HG02885 (cell line): ENCODE measurements at regions not wholly inside any gene's neighbourhood (a gene's known extent, or its start where the extent isn't known, plus 50 kb on each side); places are given as distances from the start of the nearest gene placed in this dataset.

Source experiments
- ATAC-seq: cut with Tn5 transposase; IDR thresholded peaks from one replicate; pipeline ENCODE4 v1.9.1; 2021; ENCODE audit warnings: mild to moderate bottlenecking; ENCODE audit not compliant: unreplicated experiment, poor library complexity

GRCh38 chr22:22408731-22409696 is 99.5 kb downstream of the ZNF280B start:
- ATAC-seq, result no peak

GRCh38 chr22:22410121-22410520 is 98.4 kb downstream of the ZNF280B start:
- ATAC-seq, result no peak

GRCh38 chr22:22410677-22411076 is 97.9 kb downstream of the ZNF280B start:
- ATAC-seq, result no peak

- ATAC-seq, result no peak
Measured at GRCh38 chr22:22414266-22414665, 94.3 kb downstream of the ZNF280B start.

GRCh38 chr22:22417495-22418162 is 90.9 kb downstream of the ZNF280B start:
- no peak for ATAC-seq

- ATAC-seq, result no peak
Measured at GRCh38 chr22:22418163-22418549, 90.4 kb downstream of the ZNF280B start.

GRCh38 chr22:22418957-22419356 is 89.6 kb downstream of the ZNF280B start:
- ATAC-seq, result no peak

GRCh38 chr22:22420580-22420979 is 88.0 kb downstream of the ZNF280B start:
- ATAC-seq, result no peak

GRCh38 chr22:22421392-22421791 is 87.2 kb downstream of the ZNF280B start:
- ATAC-seq, result no peak

- ATAC-seq, result peak; percentile 96
Measured at GRCh38 chr22:22422629-22423112, 85.9 kb downstream of the ZNF280B start.

GRCh38 chr22:22423681-22424080 is 84.9 kb downstream of the ZNF280B start:
- no peak for ATAC-seq

GRCh38 chr22:22424210-22424800 is 84.2 kb downstream of the ZNF280B start:
- ATAC-seq, result no peak

- no peak for ATAC-seq
Measured at GRCh38 chr22:22424956-22425355, 83.6 kb downstream of the ZNF280B start.

GRCh38 chr22:22425356-22425755 is 83.2 kb downstream of the ZNF280B start:
- no peak for ATAC-seq

- ATAC-seq, result no peak
Measured at GRCh38 chr22:22425783-22426624, 82.5 kb downstream of the ZNF280B start.

- ATAC-seq, result no peak
Measured at GRCh38 chr22:22427542-22428065, 80.9 kb downstream of the ZNF280B start.

GRCh38 chr22:22428222-22429098 is 80.1 kb downstream of the ZNF280B start:
- no peak for ATAC-seq

- ATAC-seq, result no peak
Measured at GRCh38 chr22:22429369-22430108, 79.0 kb downstream of the ZNF280B start.
